Chondrocyte (in vitro differentiated cells): ENCODE measurements at regions not wholly inside any gene's neighbourhood (a gene's known extent, or its start where the extent isn't known, plus 50 kb on each side); places are given as distances from the start of the nearest gene placed in this dataset.
"Not testable (repeated sequence)": the region's sequence is repeated elsewhere in the genome, so short reads cannot be mapped to it uniquely, and the experiment has no call there.

Source experiments
- DNase-seq: peaks from one replicate; pipeline ENCODE4 v3.0.0; 2021; ENCODE audit warnings: mixed read lengths, low spot score
- H3K27ac Mint-ChIP-seq: one replicate; pipeline ENCODE4 v1.8.0; 2021; ENCODE audit warnings: mild to moderate bottlenecking, moderate library complexity, mixed read lengths; ENCODE audit not compliant: unreplicated experiment
- H3K27me3 Mint-ChIP-seq: 2 replicates; pipeline ENCODE4 v1.8.0; 2021; ENCODE audit warnings: low read depth, mixed read lengths
- H3K36me3 Mint-ChIP-seq: 2 replicates; pipeline ENCODE4 v1.8.0; 2021; ENCODE audit warnings: low read depth, mixed read lengths
- H3K4me1 Mint-ChIP-seq: 2 replicates; pipeline ENCODE4 v1.8.0; 2021; ENCODE audit warnings: low read depth, mild to moderate bottlenecking, mixed read lengths
- H3K4me3 Mint-ChIP-seq: one replicate; pipeline ENCODE4 v1.8.0; 2021; ENCODE audit warnings: mild to moderate bottlenecking, moderate library complexity, mixed read lengths; ENCODE audit not compliant: unreplicated experiment
- H3K9me3 Mint-ChIP-seq: 2 replicates; pipeline ENCODE4 v1.8.0; 2021; ENCODE audit warnings: low read depth, mixed read lengths
- TF ChIP-seq, protein P1 (sequence below): fragments of 200-600 bp; sonication (generic); IDR thresholded peaks from 2 replicates; pipeline ENCODE4 v1.5.0; 2021; ENCODE audit warnings: antibody characterized with exemption, mild to moderate bottlenecking, moderate library complexity

DNA sequence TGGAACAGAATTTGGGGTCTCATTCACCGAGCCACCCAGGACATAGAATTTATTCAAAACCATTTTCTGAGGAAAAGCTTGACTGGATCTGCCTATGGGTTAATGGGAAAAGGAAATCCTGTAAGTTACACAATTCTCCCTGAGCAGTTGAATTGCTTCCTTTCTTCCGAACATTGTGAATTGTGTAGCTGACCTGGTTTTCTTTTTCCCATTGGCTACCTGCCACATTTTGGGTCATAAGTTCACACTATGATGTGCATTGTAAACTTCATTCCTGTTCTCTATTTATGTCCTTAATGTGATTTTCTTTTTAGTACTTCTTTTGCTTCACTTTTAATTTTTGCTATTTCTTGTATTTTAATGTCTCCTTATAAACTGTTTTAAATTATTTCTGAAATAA, 386.0 kb upstream of the LRRC3B start:
- no peak overlapping the region for H3K4me3 Mint-ChIP-seq
- TF ChIP-seq, protein P1, sequence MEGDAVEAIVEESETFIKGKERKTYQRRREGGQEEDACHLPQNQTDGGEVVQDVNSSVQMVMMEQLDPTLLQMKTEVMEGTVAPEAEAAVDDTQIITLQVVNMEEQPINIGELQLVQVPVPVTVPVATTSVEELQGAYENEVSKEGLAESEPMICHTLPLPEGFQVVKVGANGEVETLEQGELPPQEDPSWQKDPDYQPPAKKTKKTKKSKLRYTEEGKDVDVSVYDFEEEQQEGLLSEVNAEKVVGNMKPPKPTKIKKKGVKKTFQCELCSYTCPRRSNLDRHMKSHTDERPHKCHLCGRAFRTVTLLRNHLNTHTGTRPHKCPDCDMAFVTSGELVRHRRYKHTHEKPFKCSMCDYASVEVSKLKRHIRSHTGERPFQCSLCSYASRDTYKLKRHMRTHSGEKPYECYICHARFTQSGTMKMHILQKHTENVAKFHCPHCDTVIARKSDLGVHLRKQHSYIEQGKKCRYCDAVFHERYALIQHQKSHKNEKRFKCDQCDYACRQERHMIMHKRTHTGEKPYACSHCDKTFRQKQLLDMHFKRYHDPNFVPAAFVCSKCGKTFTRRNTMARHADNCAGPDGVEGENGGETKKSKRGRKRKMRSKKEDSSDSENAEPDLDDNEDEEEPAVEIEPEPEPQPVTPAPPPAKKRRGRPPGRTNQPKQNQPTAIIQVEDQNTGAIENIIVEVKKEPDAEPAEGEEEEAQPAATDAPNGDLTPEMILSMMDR: no peak
- no peaks in the 10 kb centered on the region for H3K27me3 Mint-ChIP-seq
- H3K4me1 Mint-ChIP-seq: no peaks in the 10 kb centered on the region
- DNase-seq: no peak
- no peak overlapping the region for H3K27ac Mint-ChIP-seq
- peaks cover 9% of the 10 kb centered on the region for H3K9me3 Mint-ChIP-seq
- no peaks in the 10 kb centered on the region for H3K36me3 Mint-ChIP-seq

DNA sequence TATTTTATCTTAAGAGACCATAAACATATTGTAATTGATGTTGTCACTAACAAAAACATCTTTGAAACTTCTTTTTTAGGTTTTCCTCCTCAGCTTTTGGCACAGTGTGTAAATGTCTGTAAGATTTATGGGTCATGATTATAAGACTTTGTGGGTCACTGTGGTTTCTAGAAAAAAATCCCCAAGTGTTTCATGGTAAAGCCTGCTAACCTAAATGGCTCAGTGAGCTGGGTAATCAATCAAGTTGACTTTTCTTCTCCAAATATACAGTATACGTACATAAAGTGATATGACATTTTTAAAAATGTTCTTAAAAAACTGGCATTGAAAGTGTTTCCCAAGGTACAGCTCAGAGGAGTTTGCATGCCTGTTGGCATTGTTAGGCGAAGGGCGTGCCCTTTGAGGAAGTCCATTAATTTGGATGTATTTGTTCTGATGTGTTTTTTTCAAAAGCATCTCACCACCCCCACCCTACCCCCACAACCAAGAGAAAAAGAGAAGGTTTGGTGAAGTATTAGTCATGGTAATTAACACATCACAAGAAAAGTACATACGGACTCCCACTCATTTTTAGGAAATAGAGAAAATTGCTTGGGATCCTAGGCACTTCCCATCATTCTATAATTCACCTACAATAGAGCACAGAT, 385.4 kb upstream of the LRRC3B start:
- no peak for DNase-seq
- no peaks in the 10 kb centered on the region for H3K36me3 Mint-ChIP-seq
- no peaks in the 10 kb centered on the region for H3K4me1 Mint-ChIP-seq
- peaks cover 12% of the 10 kb centered on the region for H3K9me3 Mint-ChIP-seq
- no peak overlapping the region for H3K27ac Mint-ChIP-seq
- no peaks in the 10 kb centered on the region for H3K27me3 Mint-ChIP-seq
- no peak overlapping the region for H3K4me3 Mint-ChIP-seq
- TF ChIP-seq, protein P1: no peak

DNA sequence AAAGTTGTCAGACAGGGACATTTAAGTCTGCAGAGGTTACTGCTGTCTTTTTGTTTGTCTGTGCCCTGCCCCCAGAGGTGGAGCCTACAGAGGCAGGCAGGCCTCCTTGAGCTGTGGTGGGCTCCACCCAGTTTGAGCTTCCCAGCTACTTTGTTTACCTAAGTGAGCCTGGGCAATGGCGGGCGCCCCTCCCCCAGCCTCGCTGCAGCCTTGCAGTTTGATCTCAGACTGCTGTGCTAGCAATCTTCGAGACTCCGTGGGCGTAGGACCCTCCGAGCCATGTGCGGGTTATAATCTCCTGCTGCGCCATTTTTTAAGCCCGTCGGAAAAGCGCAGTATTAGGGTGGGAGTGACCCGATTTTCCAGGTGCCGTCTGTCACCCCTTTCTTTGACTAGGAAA, 378.0 kb upstream of the LRRC3B start:
- H3K9me3 Mint-ChIP-seq: peaks cover 11% of the 10 kb centered on the region
- H3K27me3 Mint-ChIP-seq, H3K4me3 Mint-ChIP-seq, DNase-seq, H3K36me3 Mint-ChIP-seq, H3K4me1 Mint-ChIP-seq, H3K27ac Mint-ChIP-seq: not testable (repeated sequence)

DNA sequence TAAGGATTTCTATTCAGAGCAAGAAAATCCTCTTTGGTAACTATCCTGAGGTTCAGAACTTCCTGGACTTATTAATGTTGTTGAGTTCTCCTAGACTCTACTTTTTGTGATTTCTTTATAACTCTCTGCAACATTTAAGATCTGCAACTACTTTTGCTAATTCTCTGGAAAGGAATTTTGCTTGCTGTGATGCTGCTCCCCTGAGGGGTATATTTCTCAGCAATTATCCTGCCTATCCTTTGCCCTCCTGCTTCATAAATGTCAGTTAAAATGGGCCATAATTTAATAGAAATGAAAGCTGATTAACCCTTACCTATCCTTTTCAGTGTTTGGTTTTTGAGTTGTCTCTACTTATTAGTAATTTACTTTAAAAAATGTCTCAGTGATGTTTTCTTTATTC, 377.3 kb upstream of the LRRC3B start:
- DNase-seq: no peak
- TF ChIP-seq, protein P1: no peak
- Mint-ChIP-seq H3K27me3 (no peaks in the 10 kb centered on the region), H3K9me3 (peaks cover 11% of the 10 kb centered on the region), H3K36me3 (no peaks in the 10 kb centered on the region), H3K27ac (no peak overlapping the region), H3K4me1 (no peaks in the 10 kb centered on the region), H3K4me3 (no peak overlapping the region)

DNA sequence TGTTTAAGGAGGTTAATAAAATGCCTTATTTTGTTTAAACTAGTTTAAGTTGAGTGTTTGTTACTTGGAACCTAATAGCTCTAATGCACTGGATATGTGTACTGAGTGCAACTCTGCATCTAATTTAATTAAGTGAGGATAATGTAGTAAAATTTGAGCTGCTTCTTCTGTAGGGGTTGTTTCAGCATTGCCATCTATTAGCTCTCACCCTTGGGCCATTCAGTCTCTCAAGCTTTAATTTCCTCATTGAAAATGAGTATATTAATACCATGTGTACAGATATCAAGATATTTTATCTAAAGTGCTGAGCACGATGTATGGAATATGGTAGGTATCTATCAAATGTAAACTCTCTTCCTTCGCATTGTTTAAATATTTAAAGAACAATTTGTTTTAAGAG, 375.7 kb upstream of the LRRC3B start:
- H3K4me3 Mint-ChIP-seq: no peak overlapping the region
- H3K9me3 Mint-ChIP-seq: peaks cover 9% of the 10 kb centered on the region
- DNase-seq: no peak
- H3K36me3 Mint-ChIP-seq: no peaks in the 10 kb centered on the region
- H3K27ac Mint-ChIP-seq: no peak overlapping the region
- no peaks in the 10 kb centered on the region for H3K27me3 Mint-ChIP-seq
- TF ChIP-seq, protein P1: no peak
- H3K4me1 Mint-ChIP-seq: no peaks in the 10 kb centered on the region

DNA sequence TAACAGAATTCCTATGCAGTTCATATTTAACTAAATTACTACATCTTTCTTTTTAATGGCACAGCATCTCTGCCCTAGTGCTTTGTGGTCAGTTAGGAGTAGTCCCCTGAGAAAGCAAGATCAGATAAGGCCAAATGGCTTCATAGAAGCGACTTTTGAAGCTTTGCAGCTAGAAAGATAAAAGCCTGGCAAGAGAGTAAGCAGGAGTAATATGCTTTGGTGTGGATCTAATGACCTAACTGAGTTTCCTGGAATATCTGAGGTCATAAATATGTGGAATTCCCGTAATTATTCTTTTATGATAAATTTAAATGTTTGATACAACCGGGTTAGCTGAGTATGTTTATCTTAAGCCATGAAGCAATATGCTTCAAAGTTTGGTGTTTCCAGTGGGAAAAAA, 374.9 kb upstream of the LRRC3B start:
- no peaks in the 10 kb centered on the region for H3K27me3 Mint-ChIP-seq
- H3K4me3 Mint-ChIP-seq: no peak overlapping the region
- TF ChIP-seq, protein P1: no peak
- peaks cover 5% of the 10 kb centered on the region for H3K9me3 Mint-ChIP-seq
- no peaks in the 10 kb centered on the region for H3K4me1 Mint-ChIP-seq
- no peaks in the 10 kb centered on the region for H3K36me3 Mint-ChIP-seq
- H3K27ac Mint-ChIP-seq: no peak overlapping the region
- DNase-seq: no peak
